OCI-LY7 (cell line): ENCODE measurements at regions not wholly inside any gene's neighbourhood (a gene's known extent, or its start where the extent isn't known, plus 50 kb on each side); places are given as distances from the start of the nearest gene placed in this dataset.
"Not testable (repeated sequence)": the region's sequence is repeated elsewhere in the genome, so short reads cannot be mapped to it uniquely, and the experiment has no call there.

ENCODE experiments used
- CTCF ChIP-seq: fragments of 200-600 bp; sonication (generic); conservative IDR thresholded peaks from 2 replicates; pipeline ENCODE4 v1.5.1; 2014; ENCODE audit warnings: mild to moderate bottlenecking, antibody characterized with exemption, low read length, moderate library complexity, mixed read lengths
- EZH2phosphoT487 ChIP-seq: fragments of 200-600 bp; sonication (generic); IDR thresholded peaks from 2 replicates; pipeline ENCODE4 v1.6.1; 2018; ENCODE audit warnings: low read depth, borderline replicate concordance, mild to moderate bottlenecking, mixed run types, antibody characterized with exemption, low read length, moderate library complexity, mixed read lengths

- TF ChIP-seq CTCF, EZH2phosphoT487: not testable (repeated sequence)
Observed at GRCh38 chr3:34060995-34061394, 262.6 kb downstream of the PDCD6IP start.
